ENCODE measurements at regions not wholly inside any gene's neighbourhood (a gene's known extent, or its start where the extent isn't known, plus 50 kb on each side); places are given as distances from the start of the nearest gene placed in this dataset.

GRCh38 chr15:72944565-72944964 lies 107.7 kb upstream of the NEO1 start:
- Histone ChIP-seq H3K9me3 (ENCODE audit: control insufficient read depth, insufficient read depth, low read length) (no peaks in the 10 kb centered on the region), H3K27me3 (ENCODE audit: control insufficient read depth, insufficient read depth, low read length) (no peaks in the 10 kb centered on the region), H3K36me3 (ENCODE audit: control insufficient read depth, insufficient read depth, low read length) (no peaks in the 10 kb centered on the region), H3K4me3 (ENCODE audit: low read length) (no peak overlapping the region), H3K27ac (ENCODE audit: low read length) (no peak overlapping the region), H3K4me1 (ENCODE audit: control insufficient read depth, insufficient read depth, low read length) (no peaks in the 10 kb centered on the region)
- DNase-seq (ENCODE audit: low read depth, low spot score) = no peak
- WGBS (ENCODE audit: insufficient coverage, insufficient read length) = no CpG with 5 or more reads among the region's 2 CpGs

GRCh38 chr15:72940229-72940622 lies 112.0 kb upstream of the NEO1 start:
- Histone ChIP-seq H3K27me3 (ENCODE audit: control insufficient read depth, insufficient read depth, low read length) (no peaks in the 10 kb centered on the region), H3K36me3 (ENCODE audit: control insufficient read depth, insufficient read depth, low read length) (no peaks in the 10 kb centered on the region; the same call in 1 of the 2 replicates), H3K27ac (ENCODE audit: low read length) (no peak overlapping the region), H3K9me3 (ENCODE audit: control insufficient read depth, insufficient read depth, low read length) (no peaks in the 10 kb centered on the region), H3K4me3 (ENCODE audit: low read length) (no peak overlapping the region), H3K4me1 (ENCODE audit: control insufficient read depth, insufficient read depth, low read length) (no peaks in the 10 kb centered on the region)
- WGBS (ENCODE audit: insufficient coverage, insufficient read length) = no CpG with 5 or more reads among the region's 2 CpGs
- no peak for DNase-seq (ENCODE audit: low read depth, low spot score)

GRCh38 chr15:72939514-72940228 lies 112.6 kb upstream of the NEO1 start:
- no CpG with 5 or more reads among the region's 5 CpGs for WGBS (ENCODE audit: insufficient coverage, insufficient read length)
- H3K36me3 ChIP-seq (ENCODE audit: control insufficient read depth, insufficient read depth, low read length) = no peaks in the 10 kb centered on the region; the same call in 1 of the 2 replicates
- no peak overlapping the region for H3K27ac ChIP-seq (ENCODE audit: low read length)
- H3K4me3 ChIP-seq (ENCODE audit: low read length) = no peak overlapping the region
- no peaks in the 10 kb centered on the region for H3K27me3 ChIP-seq (ENCODE audit: control insufficient read depth, insufficient read depth, low read length)
- DNase-seq (ENCODE audit: low read depth, low spot score) = no peak
- H3K4me1 ChIP-seq (ENCODE audit: control insufficient read depth, insufficient read depth, low read length) = no peaks in the 10 kb centered on the region
- H3K9me3 ChIP-seq (ENCODE audit: control insufficient read depth, insufficient read depth, low read length) = no peaks in the 10 kb centered on the region

GRCh38 chr15:72936691-72937679 lies 115.3 kb upstream of the NEO1 start:
- H3K9me3 ChIP-seq (ENCODE audit: control insufficient read depth, insufficient read depth, low read length) = no peaks in the 10 kb centered on the region
- H3K4me3 ChIP-seq (ENCODE audit: low read length) = no peak overlapping the region
- WGBS (ENCODE audit: insufficient coverage, insufficient read length) = no CpG with 5 or more reads among the region's 11 CpGs

GRCh38 chr15:72936237-72936636 lies 116.0 kb upstream of the NEO1 start:
- no peaks in the 10 kb centered on the region for H3K27me3 ChIP-seq (ENCODE audit: control insufficient read depth, insufficient read depth, low read length)
- no peaks in the 10 kb centered on the region for H3K4me1 ChIP-seq (ENCODE audit: control insufficient read depth, insufficient read depth, low read length)
- no peak for DNase-seq (ENCODE audit: low read depth, low spot score)
- no peaks in the 10 kb centered on the region for H3K9me3 ChIP-seq (ENCODE audit: control insufficient read depth, insufficient read depth, low read length)
- no peak overlapping the region for H3K27ac ChIP-seq (ENCODE audit: low read length)
- no CpG with 5 or more reads among the region's 4 CpGs for WGBS (ENCODE audit: insufficient coverage, insufficient read length)
- H3K36me3 ChIP-seq (ENCODE audit: control insufficient read depth, insufficient read depth, low read length) = no peaks in the 10 kb centered on the region; the same call in 1 of the 2 replicates
- H3K4me3 ChIP-seq (ENCODE audit: low read length) = no peak overlapping the region

More at GRCh38 chr15:72936691-72937679, 115.3 kb upstream of the NEO1 start:
- Histone ChIP-seq H3K36me3 (ENCODE audit: control insufficient read depth, insufficient read depth, low read length) (no peaks in the 10 kb centered on the region; the same call in 1 of the 2 replicates), H3K4me1 (ENCODE audit: control insufficient read depth, insufficient read depth, low read length) (no peaks in the 10 kb centered on the region), H3K27ac (ENCODE audit: low read length) (no peak overlapping the region), H3K27me3 (ENCODE audit: control insufficient read depth, insufficient read depth, low read length) (no peaks in the 10 kb centered on the region)
- no peak for DNase-seq (ENCODE audit: low read depth, low spot score)

GRCh38 chr15:72935521-72935920 lies 116.7 kb upstream of the NEO1 start:
- H3K27me3 ChIP-seq (ENCODE audit: control insufficient read depth, insufficient read depth, low read length) = no peaks in the 10 kb centered on the region
- H3K9me3 ChIP-seq (ENCODE audit: control insufficient read depth, insufficient read depth, low read length) = no peaks in the 10 kb centered on the region
- no peaks in the 10 kb centered on the region; the same call in 1 of the 2 replicates for H3K36me3 ChIP-seq (ENCODE audit: control insufficient read depth, insufficient read depth, low read length)
- H3K27ac ChIP-seq (ENCODE audit: low read length) = no peak overlapping the region
- no peaks in the 10 kb centered on the region for H3K4me1 ChIP-seq (ENCODE audit: control insufficient read depth, insufficient read depth, low read length)
- no peak for DNase-seq (ENCODE audit: low read depth, low spot score)
- H3K4me3 ChIP-seq (ENCODE audit: low read length) = no peak overlapping the region
- WGBS (ENCODE audit: insufficient coverage, insufficient read length) = no CpG with 5 or more reads among the region's 2 CpGs

- Histone ChIP-seq H3K4me1 (ENCODE audit: control insufficient read depth, insufficient read depth, low read length) (no peaks in the 10 kb centered on the region), H3K36me3 (ENCODE audit: control insufficient read depth, insufficient read depth, low read length) (no peaks in the 10 kb centered on the region; the same call in 1 of the 2 replicates), H3K27me3 (ENCODE audit: control insufficient read depth, insufficient read depth, low read length) (no peaks in the 10 kb centered on the region), H3K9me3 (ENCODE audit: control insufficient read depth, insufficient read depth, low read length) (no peaks in the 10 kb centered on the region), H3K4me3 (ENCODE audit: low read length) (no peak overlapping the region), H3K27ac (ENCODE audit: low read length) (no peak overlapping the region)
- DNase-seq (ENCODE audit: low read depth, low spot score) = no peak
- WGBS (ENCODE audit: insufficient coverage, insufficient read length) = no CpG with 5 or more reads among the region's 4 CpGs
These were observed 117.3 kb upstream of the NEO1 start for GRCh38 chr15:72934921-72935320.

GRCh38 chr15:72933976-72934375 lies 118.3 kb upstream of the NEO1 start:
- Histone ChIP-seq H3K4me3 (ENCODE audit: low read length) (no peak overlapping the region), H3K36me3 (ENCODE audit: control insufficient read depth, insufficient read depth, low read length) (no peaks in the 10 kb centered on the region; the same call in 1 of the 2 replicates), H3K9me3 (ENCODE audit: control insufficient read depth, insufficient read depth, low read length) (no peaks in the 10 kb centered on the region), H3K27ac (ENCODE audit: low read length) (no peak overlapping the region), H3K4me1 (ENCODE audit: control insufficient read depth, insufficient read depth, low read length) (no peaks in the 10 kb centered on the region), H3K27me3 (ENCODE audit: control insufficient read depth, insufficient read depth, low read length) (no peaks in the 10 kb centered on the region)
- WGBS (ENCODE audit: insufficient coverage, insufficient read length) = no CpG with 5 or more reads among the region's 3 CpGs
- no peak for DNase-seq (ENCODE audit: low read depth, low spot score)

- no peaks in the 10 kb centered on the region for H3K27me3 ChIP-seq (ENCODE audit: control insufficient read depth, insufficient read depth, low read length)
- no CpG with 5 or more reads among the region's 3 CpGs for WGBS (ENCODE audit: insufficient coverage, insufficient read length)
- DNase-seq (ENCODE audit: low read depth, low spot score) = no peak
- H3K4me3 ChIP-seq (ENCODE audit: low read length) = no peak overlapping the region
- no peaks in the 10 kb centered on the region; the same call in 1 of the 2 replicates for H3K36me3 ChIP-seq (ENCODE audit: control insufficient read depth, insufficient read depth, low read length)
- H3K4me1 ChIP-seq (ENCODE audit: control insufficient read depth, insufficient read depth, low read length) = no peaks in the 10 kb centered on the region
- H3K9me3 ChIP-seq (ENCODE audit: control insufficient read depth, insufficient read depth, low read length) = no peaks in the 10 kb centered on the region
- H3K27ac ChIP-seq (ENCODE audit: low read length) = no peak overlapping the region
These were observed 119.8 kb upstream of the NEO1 start for GRCh38 chr15:72932472-72932871.

- no CpG with 5 or more reads among the region's 2 CpGs for WGBS (ENCODE audit: insufficient coverage, insufficient read length)
- DNase-seq (ENCODE audit: low read depth, low spot score) = no peak
- no peak overlapping the region for H3K27ac ChIP-seq (ENCODE audit: low read length)
- H3K27me3 ChIP-seq (ENCODE audit: control insufficient read depth, insufficient read depth, low read length) = no peaks in the 10 kb centered on the region
- H3K9me3 ChIP-seq (ENCODE audit: control insufficient read depth, insufficient read depth, low read length) = no peaks in the 10 kb centered on the region
- no peaks in the 10 kb centered on the region for H3K36me3 ChIP-seq (ENCODE audit: control insufficient read depth, insufficient read depth, low read length)
- no peaks in the 10 kb centered on the region for H3K4me1 ChIP-seq (ENCODE audit: control insufficient read depth, insufficient read depth, low read length)
- H3K4me3 ChIP-seq (ENCODE audit: low read length) = no peak overlapping the region
These were observed 124.8 kb upstream of the NEO1 start for GRCh38 chr15:72927451-72927850.

All from iPS DF 6.9 (cell line).